ENCODE measurements at regions not wholly inside any gene's neighbourhood (a gene's known extent, or its start where the extent isn't known, plus 50 kb on each side); places are given as distances from the start of the nearest gene placed in this dataset.

GRCh38 chr1:224505454-224506093 lies 71.0 kb upstream of the WDR26 start:
- no peak for DNase-seq

GRCh38 chr1:224506141-224506814 lies 71.7 kb upstream of the WDR26 start:
- peak; percentile 42 for DNase-seq

- peak; percentile 79 for DNase-seq
Observed at GRCh38 chr1:224507771-224508523, 73.3 kb upstream of the WDR26 start.

GRCh38 chr1:224509907-224510306 lies 75.3 kb upstream of the WDR26 start:
- DNase-seq = no peak

- DNase-seq = peak; percentile 31
Observed at GRCh38 chr1:224510880-224511645, 76.5 kb upstream of the WDR26 start.

- DNase-seq = no peak
Observed at GRCh38 chr1:224512600-224513151, 78.1 kb upstream of the WDR26 start.

- no peak for DNase-seq
Observed at GRCh38 chr1:224513383-224513782, 78.8 kb upstream of the WDR26 start.

- peak; percentile 80 for DNase-seq
Observed at GRCh38 chr1:224513787-224514209, 79.2 kb upstream of the WDR26 start.

GRCh38 chr1:224517171-224517570 lies 82.6 kb upstream of the WDR26 start:
- no peak for DNase-seq

- DNase-seq = no peak
Observed at GRCh38 chr1:224518528-224518927, 83.9 kb upstream of the WDR26 start.

- no peak for DNase-seq
Observed at GRCh38 chr1:224519874-224520273, 85.3 kb upstream of the WDR26 start.

- DNase-seq = no peak
Observed at GRCh38 chr1:224520808-224521207, 86.2 kb upstream of the WDR26 start.

- DNase-seq = no peak
Observed at GRCh38 chr1:224521904-224522734, 87.5 kb upstream of the WDR26 start.

- no peak for DNase-seq
Observed at GRCh38 chr1:224523676-224524075, 89.1 kb upstream of the WDR26 start.

GRCh38 chr1:224524679-224525078 lies 90.1 kb upstream of the WDR26 start:
- DNase-seq = peak; percentile 61

- no peak for DNase-seq
Observed at GRCh38 chr1:224525411-224526040, 90.6 kb upstream of the CNIH3 start.

- DNase-seq = no peak
Observed at GRCh38 chr1:224526771-224527170, 89.3 kb upstream of the CNIH3 start.

- peak; percentile 58 for DNase-seq
Observed at GRCh38 chr1:224528900-224529299, 87.2 kb upstream of the CNIH3 start.

GRCh38 chr1:224529844-224530243 lies 86.3 kb upstream of the CNIH3 start:
- no peak for DNase-seq

GRCh38 chr1:224533517-224533916 lies 82.6 kb upstream of the CNIH3 start:
- no peak for DNase-seq

- DNase-seq = no peak
Observed at GRCh38 chr1:224534731-224535130, 81.4 kb upstream of the CNIH3 start.
